Aorta (tissue), 5 donors: ENCODE measurements at regions not wholly inside any gene's neighbourhood (a gene's known extent, or its start where the extent isn't known, plus 50 kb on each side); places are given as distances from the start of the nearest gene placed in this dataset.

Source experiments
- ATAC-seq: fragments of 200-7000 bp; cut with Tn5 transposase; one replicate; pipeline ENCODE4 v1.9.1; 2022; ENCODE audit warnings: moderate library complexity; ENCODE audit not compliant: low FRiP score
- DNase-seq, 2 donors: peaks; one replicate each; pipeline ENCODE4 v3.0.0-alpha.2; 2020
- H3K27ac ChIP-seq, 2 donors: one replicate each; pipeline ENCODE4 v1.5.1; 2013; ENCODE audit warnings: low read length in 2 of 2, mild to moderate bottlenecking in 2 of 2, moderate library complexity in 2 of 2, control low read depth in 1 of 2, inconsistent platforms in 1 of 2, low read depth in 1 of 2
- H3K27me3 ChIP-seq, 2 donors: one replicate each; pipeline ENCODE4 v1.6.1; 2013; ENCODE audit warnings: control low read depth in 1 of 2, low read length in 1 of 2, mild to moderate bottlenecking in 1 of 2, moderate library complexity in 1 of 2; ENCODE audit not compliant: insufficient read depth in 2 of 2, control insufficient read depth in 1 of 2
- H3K36me3 ChIP-seq, 2 donors: one replicate each; pipeline ENCODE4 v1.6.1; 2013; ENCODE audit warnings: control low read depth in 1 of 2, low read length in 1 of 2, mild to moderate bottlenecking in 1 of 2; ENCODE audit not compliant: insufficient read depth in 2 of 2, control insufficient read depth in 1 of 2
- H3K4me1 ChIP-seq, 2 donors: one replicate each; pipeline ENCODE4 v1.6.1; 2013; ENCODE audit warnings: low read length in 2 of 2, control low read depth in 1 of 2, mild to moderate bottlenecking in 1 of 2, moderate library complexity in 1 of 2; ENCODE audit not compliant: insufficient read depth in 2 of 2, control insufficient read depth in 1 of 2
- H3K4me3 ChIP-seq, 2 donors: one replicate each; pipeline ENCODE4 v1.5.1; 2013; ENCODE audit warnings: low read length in 2 of 2, control low read depth in 1 of 2, mild to moderate bottlenecking in 1 of 2
- H3K9me3 ChIP-seq: one replicate; pipeline ENCODE4 v1.6.1; 2013; ENCODE audit warnings: mild to moderate bottlenecking, low read length; ENCODE audit not compliant: control insufficient read depth
- WGBS, 2 donors: extraction: QIAGEN DNeasy Blood & Tissue Kit; methylation state at CpG; one replicate each; pipeline ENCODE4 v1.1.7; 2013; 5-methylcytosine and 5-hydroxymethylcytosine counted together
- intact Hi-C, 2 donors: fragments of 100-400 bp; cut with DNase I; formaldehyde crosslinking; loops; one replicate each; pipeline versions ENCODE4 v1.14.2 to v1.15.0; 2022
- donor health status: healthy with polysubstance abuse.
- donor health status: Bipolar disorder and iron deficiency.
- donor health status: DM: no; HTN: no; CAD: no.
- donor health status: DM: no; HTN: no; CAD: no.
- donor health status: DM: yes; HTN: yes; CAD: no.

GRCh38 chr15:37165395-37165794 lies 65.0 kb upstream of the MEIS2 start:
- ATAC-seq, result no peak

GRCh38 chr15:37166402-37166801 lies 66.1 kb upstream of the MEIS2 start:
- DNase-seq, result no peak
- 55 to 60% methylated on average over 3 of the region's 3 CpGs for WGBS, 2 donors
- Histone ChIP-seq H3K27ac (no peak overlapping the region), H3K9me3 (no peaks in the 10 kb centered on the region), H3K4me3 (no peak overlapping the region), H3K36me3 (no peaks in the 10 kb centered on the region), H3K27me3 (no peaks in the 10 kb centered on the region), H3K4me1 (no peaks in the 10 kb centered on the region)
- intact Hi-C loops, result no loop called here
- ATAC-seq, result no peak

More at GRCh38 chr15:37165395-37165794, 65.0 kb upstream of the MEIS2 start:
- WGBS, 2 donors, result 54 to 73% methylated on average over 3 of the region's 3 CpGs
- Histone ChIP-seq H3K36me3 (no peaks in the 10 kb centered on the region), H3K9me3 (no peaks in the 10 kb centered on the region), H3K27me3 (no peaks in the 10 kb centered on the region), H3K27ac (no peak overlapping the region), H3K4me3 (no peak overlapping the region), H3K4me1 (no peaks in the 10 kb centered on the region)
- DNase-seq, result no peak
- intact Hi-C loops, result no loop called here

GRCh38 chr15:37181339-37181738 lies 81.0 kb upstream of the MEIS2 start:
- ATAC-seq (no peak), DNase-seq (no peak)
- H3K4me3 ChIP-seq, result no peak overlapping the region
- no peak overlapping the region for H3K27ac ChIP-seq
- H3K27me3 ChIP-seq, result no peaks in the 10 kb centered on the region
- no peaks in the 10 kb centered on the region for H3K36me3 ChIP-seq
- intact Hi-C loops, result no loop called here
- peaks cover 2% of the 10 kb centered on the region for H3K9me3 ChIP-seq
- H3K4me1 ChIP-seq, result no peaks in the 10 kb centered on the region
- 70 to 82% methylated on average over 1 of the region's 1 CpG for WGBS, 2 donors

GRCh38 chr15:37199545-37199944 lies 99.2 kb upstream of the MEIS2 start:
- Histone ChIP-seq H3K27me3 (no peaks in the 10 kb centered on the region), H3K9me3 (no peaks in the 10 kb centered on the region), H3K4me3 (no peak overlapping the region), H3K27ac (no peak overlapping the region), H3K4me1 (no peaks in the 10 kb centered on the region), H3K36me3 (no peaks in the 10 kb centered on the region)
- intact Hi-C loops, result no loop called here
- DNase-seq, result no peak
- ATAC-seq, result no peak
- WGBS, 2 donors, result 60 to 63% methylated on average over 5 of the region's 5 CpGs

- intact Hi-C loops, result no loop called here
Observed at GRCh38 chr15:37203050-37203449, 102.7 kb upstream of the MEIS2 start.

GRCh38 chr15:37204692-37205091 lies 104.3 kb upstream of the MEIS2 start:
- Histone ChIP-seq H3K9me3 (no peaks in the 10 kb centered on the region), H3K36me3 (no peaks in the 10 kb centered on the region), H3K27ac (no peak overlapping the region), H3K4me3 (no peak overlapping the region), H3K27me3 (no peaks in the 10 kb centered on the region), H3K4me1 (no peaks in the 10 kb centered on the region)
- intact Hi-C loops, result no loop called here
- ATAC-seq, result no peak
- 65 to 70% methylated on average over 1 of the region's 1 CpG for WGBS, 2 donors
- DNase-seq, result no peak

More at GRCh38 chr15:37203050-37203449, 102.7 kb upstream of the MEIS2 start:
- 93 to 97% methylated on average over 2 of the region's 2 CpGs for WGBS, 2 donors
- H3K27ac ChIP-seq, result no peak overlapping the region
- no peak for DNase-seq
- ATAC-seq, result no peak
- no peaks in the 10 kb centered on the region for H3K4me1 ChIP-seq
- no peaks in the 10 kb centered on the region for H3K27me3 ChIP-seq
- no peak overlapping the region for H3K4me3 ChIP-seq
- H3K36me3 ChIP-seq, result no peaks in the 10 kb centered on the region
- no peaks in the 10 kb centered on the region for H3K9me3 ChIP-seq

GRCh38 chr15:37206690-37207089 lies 106.3 kb upstream of the MEIS2 start:
- ATAC-seq, result no peak
- no peak for DNase-seq
- H3K27me3 ChIP-seq, result no peaks in the 10 kb centered on the region
- H3K4me1 ChIP-seq, result no peaks in the 10 kb centered on the region
- intact Hi-C loops, result no loop called here
- H3K9me3 ChIP-seq, result no peaks in the 10 kb centered on the region
- 76% methylated on average over 2 of the region's 2 CpGs for WGBS, 2 donors
- H3K27ac ChIP-seq, result no peak overlapping the region
- no peak overlapping the region for H3K4me3 ChIP-seq
- H3K36me3 ChIP-seq, result no peaks in the 10 kb centered on the region

- H3K27me3 ChIP-seq, result no peaks in the 10 kb centered on the region
- no peaks in the 10 kb centered on the region for H3K9me3 ChIP-seq
- 73 to 74% methylated on average over 3 of the region's 3 CpGs for WGBS, 2 donors
- DNase-seq, result no peak
- H3K4me1 ChIP-seq, result no peaks in the 10 kb centered on the region
- H3K4me3 ChIP-seq, result no peak overlapping the region
- H3K27ac ChIP-seq, result no peak overlapping the region
- ATAC-seq, result no peak
- H3K36me3 ChIP-seq, result no peaks in the 10 kb centered on the region
- intact Hi-C loops, result no loop called here
Observed at GRCh38 chr15:37208146-37209040, 108.0 kb upstream of the MEIS2 start.

- H3K4me1 ChIP-seq, result no peaks in the 10 kb centered on the region
- H3K9me3 ChIP-seq, result no peaks in the 10 kb centered on the region
- no peak overlapping the region for H3K27ac ChIP-seq
- H3K27me3 ChIP-seq, result no peaks in the 10 kb centered on the region
- 88 to 92% methylated on average over 1 of the region's 1 CpG for WGBS, 2 donors
- ATAC-seq (no peak), DNase-seq (no peak)
- intact Hi-C loops, result no loop called here
- H3K4me3 ChIP-seq, result no peak overlapping the region
- no peaks in the 10 kb centered on the region for H3K36me3 ChIP-seq
Observed at GRCh38 chr15:37209041-37209363, 108.7 kb upstream of the MEIS2 start.
